Activated naive CD8-positive, alpha-beta T cell (primary cell): ENCODE measurements at regions not wholly inside any gene's neighbourhood (a gene's known extent, or its start where the extent isn't known, plus 50 kb on each side); places are given as distances from the start of the nearest gene placed in this dataset.

Source experiments
- H3K27ac Mint-ChIP-seq: one replicate; pipeline ENCODE4 v1.8.0; 2021; ENCODE audit warnings: mixed read lengths
- H3K27me3 Mint-ChIP-seq: one replicate; pipeline ENCODE4 v1.8.0; 2021; ENCODE audit warnings: mixed read lengths
- H3K36me3 Mint-ChIP-seq: one replicate; pipeline ENCODE4 v1.8.0; 2021; ENCODE audit warnings: mixed read lengths
- H3K4me1 Mint-ChIP-seq: one replicate; pipeline ENCODE4 v1.8.0; 2021; ENCODE audit warnings: low read depth, mixed read lengths
- H3K4me3 Mint-ChIP-seq: one replicate; pipeline ENCODE4 v1.8.0; 2021; ENCODE audit warnings: mild to moderate bottlenecking, mixed read lengths
- H3K9me3 Mint-ChIP-seq: one replicate; pipeline ENCODE4 v1.8.0; 2021; ENCODE audit warnings: low read depth, mixed read lengths

DNA sequence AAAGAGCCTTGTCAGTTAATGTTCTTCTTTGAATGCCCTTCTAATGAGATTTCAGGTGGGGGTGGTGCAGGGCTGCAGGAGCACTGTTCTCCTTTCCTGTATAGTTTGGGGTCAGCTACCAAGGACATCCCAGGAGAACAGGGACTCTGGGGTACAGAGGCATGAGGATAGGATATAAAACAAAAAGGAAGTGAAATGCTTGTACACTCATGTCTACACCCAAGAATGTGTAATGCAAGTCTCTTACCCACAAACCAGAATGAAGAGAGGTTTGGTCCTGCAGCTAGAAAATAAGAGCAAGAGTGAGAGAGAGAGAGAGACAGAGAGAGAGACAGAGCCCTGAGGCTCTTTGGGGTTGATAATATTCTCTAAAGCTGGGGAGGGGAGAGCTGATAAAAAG, 151.8 kb upstream of the KCTD1 start:
- H3K27ac Mint-ChIP-seq, result no peak overlapping the region
- peaks cover 2% of the 10 kb centered on the region for H3K9me3 Mint-ChIP-seq
- H3K4me1 Mint-ChIP-seq, result no peaks in the 10 kb centered on the region

DNA sequence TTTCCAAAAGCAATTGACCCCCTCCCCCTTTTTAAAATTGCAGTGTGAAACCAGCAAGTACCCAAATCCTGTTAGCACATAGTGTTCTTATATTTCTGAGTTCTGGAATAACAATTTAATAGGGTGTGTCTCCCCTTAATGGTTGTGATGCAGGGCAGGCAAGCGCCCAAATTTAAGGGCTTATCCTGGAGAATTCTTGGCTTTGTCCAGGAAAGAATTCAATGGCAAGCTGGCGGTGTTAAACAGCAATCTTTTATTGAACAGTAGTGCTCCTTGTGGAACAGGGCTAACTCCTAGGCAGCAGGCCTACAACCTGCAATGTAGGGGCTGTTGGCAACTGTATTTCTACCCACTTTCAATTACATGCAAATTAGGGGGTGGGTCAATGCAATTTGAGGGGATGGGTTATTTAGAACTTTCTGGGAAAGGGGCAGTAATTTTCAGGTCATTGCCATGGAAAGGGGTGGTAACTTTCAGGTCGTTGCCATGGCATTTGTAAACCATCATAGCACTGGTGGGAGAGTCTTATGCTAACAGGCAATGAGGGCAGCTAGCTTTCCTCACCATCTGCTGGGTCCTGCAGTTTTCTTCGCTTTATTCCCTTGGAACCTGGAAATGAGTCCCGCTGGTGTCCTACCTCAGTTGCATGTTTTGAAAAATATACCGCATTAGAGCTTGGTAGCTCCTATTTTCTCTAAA, 149.0 kb upstream of the KCTD1 start:
- Mint-ChIP-seq H3K27ac (no peak overlapping the region), H3K4me3 (no peak overlapping the region), H3K27me3 (peaks cover 7% of the 10 kb centered on the region), H3K4me1 (no peaks in the 10 kb centered on the region), H3K9me3 (peaks cover 9% of the 10 kb centered on the region), H3K36me3 (no peaks in the 10 kb centered on the region)

More for the DNA sequence above, 151.8 kb upstream of the KCTD1 start:
- H3K36me3 Mint-ChIP-seq, result no peaks in the 10 kb centered on the region
- H3K4me3 Mint-ChIP-seq, result no peak overlapping the region
- H3K27me3 Mint-ChIP-seq, result peaks cover 5% of the 10 kb centered on the region

DNA sequence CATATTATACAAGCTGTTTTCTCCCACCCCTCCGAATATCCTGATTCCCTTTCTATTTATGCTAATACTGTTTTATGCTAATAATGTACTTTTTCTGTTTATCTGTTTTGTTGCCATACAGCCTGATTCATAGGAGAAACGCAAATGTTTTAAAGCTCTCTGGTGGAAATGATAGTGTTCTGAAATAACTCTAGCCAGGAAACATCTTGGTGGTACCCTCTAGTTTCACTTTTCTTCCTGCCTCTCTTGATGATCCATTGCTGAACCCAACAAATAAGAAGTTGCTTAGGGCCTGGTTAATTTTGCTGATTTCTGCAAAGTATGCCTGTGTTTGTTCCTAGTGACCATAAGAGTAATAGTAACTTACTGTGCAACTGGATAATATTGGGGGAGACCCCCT, 148.4 kb upstream of the KCTD1 start:
- peaks cover 7% of the 10 kb centered on the region for H3K27me3 Mint-ChIP-seq
- H3K4me3 Mint-ChIP-seq, result no peak overlapping the region
- H3K4me1 Mint-ChIP-seq, result no peaks in the 10 kb centered on the region
- no peaks in the 10 kb centered on the region for H3K36me3 Mint-ChIP-seq
- H3K9me3 Mint-ChIP-seq, result peaks cover 9% of the 10 kb centered on the region
- no peak overlapping the region for H3K27ac Mint-ChIP-seq

DNA sequence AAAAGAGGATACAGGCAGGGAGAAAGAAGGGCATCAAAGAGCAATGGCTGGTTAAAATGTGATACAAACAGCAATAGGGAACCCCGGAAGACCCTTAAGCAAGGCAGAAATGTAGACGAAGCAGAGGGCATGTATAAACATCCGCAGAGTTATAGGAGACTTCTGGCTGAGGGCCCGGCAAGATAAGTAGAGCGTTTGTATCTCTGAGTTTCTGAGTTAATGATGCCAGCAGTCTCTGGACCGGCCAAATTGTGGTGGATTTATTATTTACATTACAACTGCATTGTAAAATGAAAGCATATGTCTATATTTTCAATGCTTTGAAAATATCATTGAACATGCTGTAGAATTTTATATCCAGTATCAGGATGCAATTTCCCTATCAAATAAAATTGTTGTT, 148.0 kb upstream of the KCTD1 start:
- H3K9me3 Mint-ChIP-seq, result peaks cover 9% of the 10 kb centered on the region
- no peak overlapping the region for H3K4me3 Mint-ChIP-seq
- no peak overlapping the region for H3K27ac Mint-ChIP-seq
- H3K36me3 Mint-ChIP-seq, result no peaks in the 10 kb centered on the region
- no peaks in the 10 kb centered on the region for H3K4me1 Mint-ChIP-seq
- peaks cover 7% of the 10 kb centered on the region for H3K27me3 Mint-ChIP-seq

DNA sequence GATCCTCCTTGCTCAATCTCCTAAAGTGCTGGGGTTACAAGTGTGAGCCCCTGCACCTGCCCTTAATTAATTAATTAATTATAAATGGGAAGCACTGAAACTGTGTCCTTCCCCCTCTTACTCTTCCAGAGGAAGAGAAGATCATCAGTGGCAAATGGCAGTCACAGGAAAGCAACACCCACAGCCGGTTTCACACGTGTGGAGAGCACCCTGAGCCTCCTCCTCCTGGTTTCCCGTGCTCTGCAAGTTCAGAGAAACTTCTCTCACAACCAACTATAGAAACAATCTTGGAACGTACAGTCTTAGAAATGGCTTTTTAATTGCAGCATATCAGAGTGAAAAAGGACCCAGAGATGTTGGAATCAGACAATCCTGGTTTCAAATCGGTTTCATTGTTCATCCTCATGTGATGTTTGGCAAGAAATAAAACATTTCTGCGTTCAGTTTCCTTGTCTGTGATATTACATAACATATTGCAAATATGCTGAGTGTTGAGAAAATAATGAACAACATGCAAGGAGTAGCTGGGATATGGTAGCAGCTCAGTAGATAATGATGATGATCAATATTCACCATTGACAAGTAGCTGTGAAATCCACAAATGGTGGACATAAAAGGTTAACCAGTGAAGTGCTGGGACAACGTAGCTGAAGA, 141.0 kb upstream of the KCTD1 start:
- H3K9me3 Mint-ChIP-seq, result no peaks in the 10 kb centered on the region
- H3K4me3 Mint-ChIP-seq, result no peak overlapping the region
- peaks cover 5% of the 10 kb centered on the region for H3K27me3 Mint-ChIP-seq

DNA sequence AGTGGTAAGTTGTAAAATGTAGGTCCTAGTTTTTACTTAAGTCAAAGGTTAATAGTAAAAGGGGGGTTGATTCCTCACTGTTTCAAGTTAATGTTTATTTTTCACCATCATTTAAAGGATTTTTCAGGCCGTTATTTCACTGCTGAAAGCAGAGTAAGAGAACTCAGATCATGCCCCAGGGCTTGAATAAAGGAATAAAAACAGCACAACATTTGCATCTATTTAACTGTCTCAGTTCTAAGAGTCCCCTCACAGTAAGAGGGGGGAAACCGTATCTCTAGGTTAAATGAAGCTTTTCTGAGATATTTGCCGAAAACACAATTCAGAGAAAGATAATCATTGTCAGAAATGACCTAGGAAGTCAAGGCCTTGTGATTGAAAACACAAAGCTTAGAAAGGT, 138.2 kb upstream of the KCTD1 start:
- Mint-ChIP-seq H3K4me3 (no peak overlapping the region), H3K27ac (no peak overlapping the region), H3K27me3 (peaks cover 4% of the 10 kb centered on the region), H3K9me3 (no peaks in the 10 kb centered on the region), H3K4me1 (no peaks in the 10 kb centered on the region), H3K36me3 (no peaks in the 10 kb centered on the region)

More for the DNA sequence above, 141.0 kb upstream of the KCTD1 start:
- no peaks in the 10 kb centered on the region for H3K4me1 Mint-ChIP-seq
- no peaks in the 10 kb centered on the region for H3K36me3 Mint-ChIP-seq
- no peak overlapping the region for H3K27ac Mint-ChIP-seq

DNA sequence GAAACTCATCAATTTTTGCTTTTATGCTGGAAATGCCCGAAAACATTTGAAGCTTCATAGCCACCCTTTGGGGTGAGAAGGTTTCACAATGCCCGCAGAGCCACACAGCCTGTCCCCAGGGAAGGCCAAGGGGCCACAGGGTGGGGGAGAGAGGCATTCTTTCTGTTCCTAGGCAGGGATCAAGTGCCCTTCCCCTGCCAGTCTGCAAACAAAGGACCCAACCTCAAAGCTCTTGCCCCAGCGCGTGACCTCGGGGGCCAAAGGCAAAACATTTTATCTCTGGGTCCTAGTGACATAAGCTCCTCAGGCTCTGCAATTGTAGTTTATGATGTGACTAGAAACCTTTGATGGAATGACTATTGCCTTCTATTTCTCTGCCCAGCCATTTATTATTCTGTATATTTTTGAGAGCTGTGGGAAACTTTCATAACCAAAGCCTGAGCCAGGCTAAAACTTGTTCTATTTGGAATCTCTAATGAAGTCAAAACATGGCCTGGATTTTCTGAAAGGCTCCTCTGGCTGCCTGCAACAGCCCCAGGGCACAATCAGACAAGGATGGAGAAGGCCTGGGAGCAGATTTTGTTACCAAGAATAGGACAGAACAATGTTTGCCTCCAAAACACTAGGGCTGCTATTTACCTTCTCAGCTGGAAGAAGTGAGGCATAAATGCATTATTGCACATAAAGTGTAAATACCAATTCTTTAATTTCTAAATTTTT, 137.2 kb upstream of the KCTD1 start:
- Mint-ChIP-seq H3K27ac (no peak overlapping the region), H3K4me3 (no peak overlapping the region), H3K36me3 (no peaks in the 10 kb centered on the region), H3K27me3 (peaks cover 4% of the 10 kb centered on the region), H3K4me1 (no peaks in the 10 kb centered on the region), H3K9me3 (no peaks in the 10 kb centered on the region)

DNA sequence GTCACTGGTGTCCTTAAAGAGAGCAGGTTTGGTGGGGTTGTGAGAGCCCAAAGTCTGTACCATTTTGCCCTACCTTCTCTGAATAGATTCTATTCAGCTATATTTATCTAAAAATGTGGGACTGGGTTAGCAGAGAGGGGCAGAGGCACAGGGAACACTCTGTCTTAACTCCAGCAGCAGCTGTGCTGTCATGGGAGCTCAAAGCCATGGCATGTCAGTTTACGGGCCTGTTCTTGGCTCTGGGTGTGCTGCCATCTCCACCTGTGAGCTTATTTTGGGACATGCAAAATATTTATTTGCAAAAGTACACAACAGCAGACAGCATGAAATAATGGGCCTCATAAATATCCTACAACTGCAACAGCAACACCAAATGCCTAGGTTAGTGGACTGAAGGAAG, 129.6 kb upstream of the KCTD1 start:
- H3K36me3 Mint-ChIP-seq, result no peaks in the 10 kb centered on the region
- H3K4me1 Mint-ChIP-seq, result no peaks in the 10 kb centered on the region
- H3K4me3 Mint-ChIP-seq, result no peak overlapping the region
- peaks cover 3% of the 10 kb centered on the region for H3K27me3 Mint-ChIP-seq
- peaks cover 4% of the 10 kb centered on the region for H3K9me3 Mint-ChIP-seq
- no peak overlapping the region for H3K27ac Mint-ChIP-seq

DNA sequence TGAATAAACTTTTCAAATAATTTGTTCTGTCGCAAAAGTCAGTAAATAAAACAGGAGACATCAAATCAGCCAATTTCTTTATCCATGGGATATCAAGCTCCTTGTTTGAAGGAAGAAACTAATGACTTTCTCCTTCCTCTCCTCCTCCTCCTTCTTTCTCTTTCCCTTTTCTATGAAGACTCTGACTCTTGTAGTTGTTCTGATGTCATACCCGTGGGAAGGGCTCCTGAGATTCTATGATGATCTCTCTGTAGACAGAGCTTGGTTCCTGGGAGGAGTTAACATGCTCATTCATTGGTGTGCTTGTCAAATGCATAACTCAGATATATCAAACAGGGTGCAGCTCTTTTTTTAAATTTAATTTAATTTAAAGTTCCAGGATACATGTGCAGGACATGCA, 118.7 kb upstream of the KCTD1 start:
- Mint-ChIP-seq H3K4me3 (no peak overlapping the region), H3K27ac (no peak overlapping the region), H3K27me3 (peaks cover 9% of the 10 kb centered on the region), H3K4me1 (no peaks in the 10 kb centered on the region), H3K36me3 (no peaks in the 10 kb centered on the region), H3K9me3 (no peaks in the 10 kb centered on the region)

DNA sequence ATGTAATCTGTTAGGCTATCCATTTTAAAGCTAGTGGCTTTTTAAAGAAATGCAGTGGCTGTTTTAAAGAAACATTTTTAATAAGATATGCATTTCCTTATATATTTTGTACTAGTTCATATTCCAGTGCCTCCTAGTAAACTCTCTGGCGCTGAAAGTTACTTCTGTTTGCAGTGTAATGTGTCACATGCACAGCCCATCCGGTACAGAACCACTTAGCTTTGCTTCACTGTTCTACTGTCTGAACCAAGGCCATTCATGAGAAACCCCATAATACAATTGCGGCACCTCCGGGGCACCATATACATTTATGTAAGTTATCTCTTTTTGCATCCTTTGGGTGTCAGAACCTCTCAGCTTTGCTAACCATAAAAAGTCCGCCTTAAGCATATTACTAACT, 114.6 kb upstream of the KCTD1 start:
- H3K36me3 Mint-ChIP-seq, result no peaks in the 10 kb centered on the region
- peaks cover 16% of the 10 kb centered on the region for H3K27me3 Mint-ChIP-seq
- no peak overlapping the region for H3K27ac Mint-ChIP-seq

DNA sequence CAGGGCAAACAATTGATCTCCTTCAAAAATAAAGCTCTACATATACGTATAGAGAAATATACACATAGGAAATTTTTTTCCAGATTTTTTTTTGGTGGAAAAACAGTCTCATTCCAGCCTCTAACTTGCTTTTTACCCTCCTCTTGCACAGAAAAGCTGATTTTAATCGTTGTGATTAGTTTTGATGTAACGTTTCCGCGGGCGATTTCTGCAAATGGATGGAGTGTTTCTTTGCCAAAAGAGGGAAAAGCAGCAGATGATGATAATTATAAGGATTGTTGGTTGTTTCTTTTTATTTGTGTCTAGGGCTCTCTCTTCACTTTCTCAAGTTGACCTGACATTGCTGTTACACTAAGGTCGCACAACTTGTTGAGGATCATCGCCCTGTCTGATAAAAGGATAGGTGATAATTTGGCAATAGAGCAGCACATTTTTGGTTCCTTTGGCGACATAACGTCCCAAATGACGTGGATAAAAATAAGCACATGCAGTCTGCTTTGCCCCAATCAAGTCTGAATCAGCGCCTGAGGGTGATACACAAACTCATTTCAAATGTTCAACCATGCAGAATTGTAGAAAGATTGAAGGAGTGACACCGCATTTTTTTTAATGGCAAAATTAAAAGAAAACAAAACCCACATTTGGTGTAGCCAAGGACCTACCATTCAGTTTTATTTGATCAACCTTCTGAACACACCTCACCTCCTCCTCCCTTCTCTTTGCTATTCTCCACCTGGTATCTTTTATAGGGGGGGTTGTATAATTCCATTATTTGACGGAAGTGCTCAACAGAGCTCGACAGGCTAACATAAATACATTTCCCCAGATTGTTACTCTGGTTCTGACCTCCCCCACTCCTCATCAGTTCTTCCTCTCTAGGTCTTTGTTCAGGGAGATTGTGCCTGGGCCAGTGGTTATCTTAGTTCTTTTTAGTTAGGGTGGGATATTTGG, 109.6 kb upstream of the KCTD1 start:
- H3K4me3 Mint-ChIP-seq, result peak overlapping the region; percentile 90
- peaks cover 46% of the 10 kb centered on the region for H3K27me3 Mint-ChIP-seq
- H3K4me1 Mint-ChIP-seq, result peaks cover 10% of the 10 kb centered on the region
- H3K9me3 Mint-ChIP-seq, result no peaks in the 10 kb centered on the region
- no peak overlapping the region for H3K27ac Mint-ChIP-seq
- H3K36me3 Mint-ChIP-seq, result no peaks in the 10 kb centered on the region

More for the DNA sequence above, 114.6 kb upstream of the KCTD1 start:
- Mint-ChIP-seq H3K9me3 (no peaks in the 10 kb centered on the region), H3K4me1 (no peaks in the 10 kb centered on the region), H3K4me3 (no peak overlapping the region)

DNA sequence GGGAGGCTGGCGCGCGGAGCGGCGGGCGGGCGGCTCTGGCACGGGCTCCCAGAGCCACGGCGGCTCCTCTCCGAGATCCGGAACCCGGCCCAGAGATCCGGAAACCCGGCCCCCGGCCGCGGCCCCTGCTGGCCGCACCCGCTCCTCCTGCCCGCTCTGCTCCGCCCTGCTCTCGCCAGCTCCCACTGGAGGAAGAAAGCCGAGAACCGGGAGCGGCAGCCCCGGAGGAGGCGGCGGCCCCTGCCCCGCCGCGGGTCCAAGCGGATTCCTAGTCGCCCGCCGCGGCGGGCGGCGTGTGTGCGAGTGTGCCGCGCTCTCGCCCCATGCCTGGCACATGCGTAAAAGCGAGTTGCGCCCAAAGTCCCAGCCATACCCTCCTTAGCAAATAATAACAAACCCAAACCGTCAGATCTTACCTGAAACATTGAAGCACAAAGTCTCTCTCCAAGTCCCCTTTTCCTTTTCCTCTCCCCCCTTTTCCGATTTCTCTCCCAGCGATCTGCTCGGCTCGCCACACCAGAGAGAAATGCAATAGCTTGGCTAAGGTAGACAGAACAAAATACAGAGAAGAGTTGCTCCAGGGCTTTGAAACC, 108.7 kb upstream of the KCTD1 start:
- Mint-ChIP-seq H3K4me3 (peak overlapping the region; percentile 90), H3K27me3 (peaks cover 48% of the 10 kb centered on the region), H3K36me3 (no peaks in the 10 kb centered on the region), H3K4me1 (peaks cover 10% of the 10 kb centered on the region), H3K27ac (no peak overlapping the region), H3K9me3 (no peaks in the 10 kb centered on the region)

DNA sequence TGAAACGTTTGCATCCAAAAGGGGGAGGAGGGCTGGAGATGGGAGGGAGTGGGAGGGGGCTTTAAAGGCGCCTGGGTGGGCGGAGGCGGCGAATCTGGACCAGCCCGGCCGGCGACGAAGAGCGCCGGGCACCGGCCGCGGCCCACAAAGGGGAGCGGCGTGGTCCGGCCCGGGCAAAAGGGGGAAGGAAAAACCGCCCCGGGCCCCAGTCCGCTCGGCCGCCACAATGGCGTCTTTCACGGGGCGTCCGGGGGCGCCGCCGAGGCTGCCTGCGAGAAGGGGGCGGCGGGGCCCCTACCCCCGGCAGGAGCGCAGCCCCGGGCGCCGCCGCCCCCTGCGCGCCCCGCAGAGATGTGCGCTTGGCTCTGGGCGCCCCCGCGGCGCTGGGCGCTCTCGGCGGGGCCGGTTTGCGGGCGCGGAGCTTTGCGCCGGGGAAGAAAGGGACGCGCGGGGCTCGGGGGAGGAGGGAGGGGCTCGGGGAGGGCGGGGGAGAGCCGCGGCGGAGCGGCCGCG, 108.1 kb upstream of the KCTD1 start:
- Mint-ChIP-seq H3K36me3 (no peaks in the 10 kb centered on the region), H3K9me3 (no peaks in the 10 kb centered on the region), H3K4me3 (no peak overlapping the region), H3K4me1 (peaks cover 10% of the 10 kb centered on the region), H3K27me3 (peaks cover 47% of the 10 kb centered on the region), H3K27ac (no peak overlapping the region)
